ENCODE measurements at regions not wholly inside any gene's neighbourhood (a gene's known extent, or its start where the extent isn't known, plus 50 kb on each side); places are given as distances from the start of the nearest gene placed in this dataset.

DNA sequence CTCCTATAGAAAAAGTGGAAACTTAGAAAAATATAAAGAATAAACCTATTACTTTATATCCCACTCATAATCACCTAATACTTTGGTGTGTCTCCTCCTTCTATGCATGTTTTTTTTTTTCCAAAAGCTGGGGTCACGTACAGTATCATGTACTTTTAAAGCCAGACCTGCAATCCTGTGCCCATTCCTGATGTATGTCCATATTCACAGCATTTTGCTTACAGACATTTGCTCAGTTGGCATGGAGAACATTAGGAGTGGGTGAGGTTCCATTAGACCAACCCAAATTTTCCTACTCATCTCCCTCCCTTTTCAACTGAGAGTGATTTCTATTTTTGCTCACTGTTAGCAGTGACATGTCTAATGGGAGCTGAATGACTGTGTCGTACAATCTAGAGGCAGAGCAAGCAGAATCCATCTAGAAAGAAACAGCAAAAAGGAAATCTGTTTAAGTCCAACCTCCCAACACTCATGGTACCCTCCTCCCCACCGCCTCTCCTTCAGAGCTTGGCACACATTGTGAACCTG is 195.6 kb upstream of the KLF3 start:
- TF ChIP-seq, protein P1, sequence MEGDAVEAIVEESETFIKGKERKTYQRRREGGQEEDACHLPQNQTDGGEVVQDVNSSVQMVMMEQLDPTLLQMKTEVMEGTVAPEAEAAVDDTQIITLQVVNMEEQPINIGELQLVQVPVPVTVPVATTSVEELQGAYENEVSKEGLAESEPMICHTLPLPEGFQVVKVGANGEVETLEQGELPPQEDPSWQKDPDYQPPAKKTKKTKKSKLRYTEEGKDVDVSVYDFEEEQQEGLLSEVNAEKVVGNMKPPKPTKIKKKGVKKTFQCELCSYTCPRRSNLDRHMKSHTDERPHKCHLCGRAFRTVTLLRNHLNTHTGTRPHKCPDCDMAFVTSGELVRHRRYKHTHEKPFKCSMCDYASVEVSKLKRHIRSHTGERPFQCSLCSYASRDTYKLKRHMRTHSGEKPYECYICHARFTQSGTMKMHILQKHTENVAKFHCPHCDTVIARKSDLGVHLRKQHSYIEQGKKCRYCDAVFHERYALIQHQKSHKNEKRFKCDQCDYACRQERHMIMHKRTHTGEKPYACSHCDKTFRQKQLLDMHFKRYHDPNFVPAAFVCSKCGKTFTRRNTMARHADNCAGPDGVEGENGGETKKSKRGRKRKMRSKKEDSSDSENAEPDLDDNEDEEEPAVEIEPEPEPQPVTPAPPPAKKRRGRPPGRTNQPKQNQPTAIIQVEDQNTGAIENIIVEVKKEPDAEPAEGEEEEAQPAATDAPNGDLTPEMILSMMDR (IDR thresholded peaks at IDR 0.05 in 2 of 3, conservative IDR thresholded peaks at IDR 0.05 in 1 of 3; ENCODE audit: borderline replicate concordance in 1 of 3, insufficient read depth in 1 of 3, low read depth in 2 of 3, low read length in 2 of 3): no peak
- TF ChIP-seq EZH2 (IDR thresholded peaks at IDR 0.05) (no peak), CEBPB (IDR thresholded peaks at IDR 0.05; ENCODE audit: low read depth) (no peak), POLR2AphosphoS5 (IDR thresholded peaks at IDR 0.05; ENCODE audit: low read depth, low read length) (no peak), POLR2A (IDR thresholded peaks at IDR 0.05; ENCODE audit: borderline replicate concordance, extremely low read depth, insufficient read depth, insufficient read length) (no peak), TCF7L2 (IDR thresholded peaks at IDR 0.05; ENCODE audit: borderline replicate concordance, extremely low read depth, insufficient read depth, insufficient read length) (no peak), SIN3A (IDR thresholded peaks at IDR 0.05; ENCODE audit: low read depth) (no peak), RAD21 (IDR thresholded peaks at IDR 0.05; ENCODE audit: low read depth) (no peak), ZFX (IDR thresholded peaks at IDR 0.05) (no peak), EZH2phosphoT487 (IDR thresholded peaks at IDR 0.05; ENCODE audit: borderline replicate concordance) (no peak)
- TF ChIP-seq, protein P2, sequence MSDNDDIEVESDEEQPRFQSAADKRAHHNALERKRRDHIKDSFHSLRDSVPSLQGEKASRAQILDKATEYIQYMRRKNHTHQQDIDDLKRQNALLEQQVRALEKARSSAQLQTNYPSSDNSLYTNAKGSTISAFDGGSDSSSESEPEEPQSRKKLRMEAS (IDR thresholded peaks at IDR 0.05): no peak
- TF ChIP-seq, protein P3, sequence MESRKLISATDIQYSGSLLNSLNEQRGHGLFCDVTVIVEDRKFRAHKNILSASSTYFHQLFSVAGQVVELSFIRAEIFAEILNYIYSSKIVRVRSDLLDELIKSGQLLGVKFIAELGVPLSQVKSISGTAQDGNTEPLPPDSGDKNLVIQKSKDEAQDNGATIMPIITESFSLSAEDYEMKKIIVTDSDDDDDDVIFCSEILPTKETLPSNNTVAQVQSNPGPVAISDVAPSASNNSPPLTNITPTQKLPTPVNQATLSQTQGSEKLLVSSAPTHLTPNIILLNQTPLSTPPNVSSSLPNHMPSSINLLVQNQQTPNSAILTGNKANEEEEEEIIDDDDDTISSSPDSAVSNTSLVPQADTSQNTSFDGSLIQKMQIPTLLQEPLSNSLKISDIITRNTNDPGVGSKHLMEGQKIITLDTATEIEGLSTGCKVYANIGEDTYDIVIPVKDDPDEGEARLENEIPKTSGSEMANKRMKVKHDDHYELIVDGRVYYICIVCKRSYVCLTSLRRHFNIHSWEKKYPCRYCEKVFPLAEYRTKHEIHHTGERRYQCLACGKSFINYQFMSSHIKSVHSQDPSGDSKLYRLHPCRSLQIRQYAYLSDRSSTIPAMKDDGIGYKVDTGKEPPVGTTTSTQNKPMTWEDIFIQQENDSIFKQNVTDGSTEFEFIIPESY (IDR thresholded peaks at IDR 0.05; ENCODE audit: extremely low read depth, insufficient replicate concordance, low read length): no peak
- TF ChIP-seq, protein P4, sequence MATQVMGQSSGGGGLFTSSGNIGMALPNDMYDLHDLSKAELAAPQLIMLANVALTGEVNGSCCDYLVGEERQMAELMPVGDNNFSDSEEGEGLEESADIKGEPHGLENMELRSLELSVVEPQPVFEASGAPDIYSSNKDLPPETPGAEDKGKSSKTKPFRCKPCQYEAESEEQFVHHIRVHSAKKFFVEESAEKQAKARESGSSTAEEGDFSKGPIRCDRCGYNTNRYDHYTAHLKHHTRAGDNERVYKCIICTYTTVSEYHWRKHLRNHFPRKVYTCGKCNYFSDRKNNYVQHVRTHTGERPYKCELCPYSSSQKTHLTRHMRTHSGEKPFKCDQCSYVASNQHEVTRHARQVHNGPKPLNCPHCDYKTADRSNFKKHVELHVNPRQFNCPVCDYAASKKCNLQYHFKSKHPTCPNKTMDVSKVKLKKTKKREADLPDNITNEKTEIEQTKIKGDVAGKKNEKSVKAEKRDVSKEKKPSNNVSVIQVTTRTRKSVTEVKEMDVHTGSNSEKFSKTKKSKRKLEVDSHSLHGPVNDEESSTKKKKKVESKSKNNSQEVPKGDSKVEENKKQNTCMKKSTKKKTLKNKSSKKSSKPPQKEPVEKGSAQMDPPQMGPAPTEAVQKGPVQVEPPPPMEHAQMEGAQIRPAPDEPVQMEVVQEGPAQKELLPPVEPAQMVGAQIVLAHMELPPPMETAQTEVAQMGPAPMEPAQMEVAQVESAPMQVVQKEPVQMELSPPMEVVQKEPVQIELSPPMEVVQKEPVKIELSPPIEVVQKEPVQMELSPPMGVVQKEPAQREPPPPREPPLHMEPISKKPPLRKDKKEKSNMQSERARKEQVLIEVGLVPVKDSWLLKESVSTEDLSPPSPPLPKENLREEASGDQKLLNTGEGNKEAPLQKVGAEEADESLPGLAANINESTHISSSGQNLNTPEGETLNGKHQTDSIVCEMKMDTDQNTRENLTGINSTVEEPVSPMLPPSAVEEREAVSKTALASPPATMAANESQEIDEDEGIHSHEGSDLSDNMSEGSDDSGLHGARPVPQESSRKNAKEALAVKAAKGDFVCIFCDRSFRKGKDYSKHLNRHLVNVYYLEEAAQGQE (IDR thresholded peaks at IDR 0.05; ENCODE audit: low read depth): no peak
